GM23248 (cell line): ENCODE measurements at regions not wholly inside any gene's neighbourhood (a gene's known extent, or its start where the extent isn't known, plus 50 kb on each side); places are given as distances from the start of the nearest gene placed in this dataset.
"Not testable (repeated sequence)": the region's sequence is repeated elsewhere in the genome, so short reads cannot be mapped to it uniquely, and the experiment has no call there.

Source experiments
- DNase-seq: peaks from one replicate; pipeline ENCODE4 v3.0.0-alpha.2; 2015
- H2AFZ ChIP-seq: fragments of 200-600 bp; sonication (generic); 2 replicates; pipeline ENCODE4 v1.6.1; 2016; ENCODE audit warnings: antibody characterized with exemption
- H3F3A ChIP-seq: fragments of 200-600 bp; sonication (generic); 2 replicates; pipeline ENCODE4 v1.6.1; 2016; ENCODE audit warnings: mild to moderate bottlenecking, antibody characterized with exemption, mixed run types; ENCODE audit not compliant: insufficient read depth
- H3K27ac ChIP-seq: fragments of 200-600 bp; sonication (generic); 2 replicates; pipeline ENCODE4 v1.5.1; 2016; ENCODE audit warnings: mild to moderate bottlenecking
- H3K27me3 ChIP-seq: fragments of 200-600 bp; sonication (generic); replicated peaks from 2 replicates; pipeline ENCODE4 v1.6.1; 2016; ENCODE audit warnings: mild to moderate bottlenecking; ENCODE audit not compliant: insufficient read depth
- H3K36me3 ChIP-seq: fragments of 200-600 bp; sonication (generic); 2 replicates; pipeline ENCODE4 v1.6.1; 2016; ENCODE audit warnings: low read depth, mild to moderate bottlenecking
- H3K4me1 ChIP-seq: fragments of 200-600 bp; sonication (generic); 2 replicates; pipeline ENCODE4 v1.6.1; 2016; ENCODE audit warnings: mild to moderate bottlenecking; ENCODE audit not compliant: insufficient read depth
- H3K4me2 ChIP-seq: fragments of 200-600 bp; sonication (generic); one replicate; pipeline ENCODE4 v1.6.1; 2016; ENCODE audit warnings: mild to moderate bottlenecking; ENCODE audit not compliant: unreplicated experiment
- H3K4me3 ChIP-seq: fragments of 200-600 bp; sonication (generic); 2 replicates; pipeline ENCODE4 v1.5.1; 2016; ENCODE audit warnings: mild to moderate bottlenecking
- H3K79me2 ChIP-seq: fragments of 200-600 bp; sonication (generic); 2 replicates; pipeline ENCODE4 v1.6.1; 2016; ENCODE audit warnings: mild to moderate bottlenecking; ENCODE audit not compliant: insufficient read depth
- H3K9ac ChIP-seq: fragments of 200-600 bp; sonication (generic); 2 replicates; pipeline ENCODE4 v1.6.1; 2016; ENCODE audit warnings: mild to moderate bottlenecking
- H3K9me2 ChIP-seq: fragments of 200-600 bp; sonication (generic); 2 replicates; pipeline ENCODE4 v1.6.1; 2016; ENCODE audit warnings: mixed run types, mild to moderate bottlenecking, moderate library complexity; ENCODE audit not compliant: insufficient read depth
- H3K9me3 ChIP-seq: fragments of 200-600 bp; sonication (generic); one replicate; pipeline ENCODE4 v1.6.1; 2017; ENCODE audit warnings: low read depth
- H4K20me1 ChIP-seq: fragments of 200-600 bp; sonication (generic); 2 replicates; pipeline ENCODE4 v1.6.0; 2016; ENCODE audit not compliant: insufficient read depth
- EZH2 ChIP-seq: fragments of 200-600 bp; sonication (generic); IDR thresholded peaks from 2 replicates; pipeline ENCODE4 v1.6.1; 2018; ENCODE audit warnings: antibody characterized with exemption, mild to moderate bottlenecking; ENCODE audit not compliant: insufficient read depth, poor library complexity, severe bottlenecking
- EZH2phosphoT487 ChIP-seq: fragments of 200-600 bp; sonication (generic); IDR thresholded peaks from 2 replicates; pipeline ENCODE4 v1.6.1; 2018; ENCODE audit warnings: antibody characterized with exemption, moderate library complexity, mild to moderate bottlenecking, low read depth; ENCODE audit not compliant: insufficient read depth
- WGBS, 2 experiments: methylation state at CpG; one replicate each; pipeline ENCODE4 v1.1.6; 2015 to 2017; ENCODE audit warnings: low lambda C conversion rate in 2 of 2, low coverage in 1 of 2; ENCODE audit errors: missing lambda C conversion rate in 2 of 2; 5-methylcytosine and 5-hydroxymethylcytosine counted together
- in situ Hi-C: fragments of 300-500 bp; cut with MboI; formaldehyde crosslinking; loops from 2 replicates; pipeline ENCODE4 v1.15.0; 2020

GRCh38 chr5:110872200-110872599 lies 133.4 kb downstream of the SLC25A46 start:
- Histone ChIP-seq H2AFZ (no peak overlapping the region), H3K36me3 (no peaks in the 10 kb centered on the region), H3K27me3 (peaks cover 41% of the 10 kb centered on the region), H3K79me2 (no peaks in the 10 kb centered on the region), H3K4me3 (no peak overlapping the region), H3K4me2 (no peak overlapping the region), H3K9me3 (no peaks in the 10 kb centered on the region), H3K9me2 (no peaks in the 10 kb centered on the region), H4K20me1 (no peaks in the 10 kb centered on the region), H3K9ac (no peak overlapping the region), H3K27ac (no peak overlapping the region), H3K4me1 (no peaks in the 10 kb centered on the region), H3F3A (no peaks in the 10 kb centered on the region)
- TF ChIP-seq EZH2phosphoT487 (no peak), EZH2 (no peak)
- 58 to 68% methylated on average over 15 of the region's 15 CpGs for WGBS, 2 experiments
- in situ Hi-C loops = no loop called here
- no peak for DNase-seq

DNA sequence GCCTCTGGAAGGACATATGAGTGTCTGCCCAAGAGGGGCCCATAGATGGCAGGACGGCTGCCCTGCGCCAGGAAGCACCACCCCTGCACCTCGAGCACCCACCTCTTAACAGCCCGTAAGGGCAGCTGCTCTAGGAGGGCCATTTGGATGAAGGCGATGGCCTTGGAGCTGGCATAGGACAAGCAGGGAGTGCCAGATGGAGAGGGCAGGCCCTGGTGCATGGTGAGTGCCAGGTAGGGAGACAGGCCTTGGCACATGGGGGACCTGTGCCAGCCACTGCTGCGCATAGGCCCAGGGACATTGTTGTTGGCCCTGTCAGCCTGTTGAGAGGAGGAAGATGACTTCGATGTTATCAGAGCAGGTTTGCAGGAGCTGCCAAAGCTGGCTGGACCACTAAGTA lies 134.2 kb downstream of the SLC25A46 start:
- no peak overlapping the region for H3K9ac ChIP-seq
- no peaks in the 10 kb centered on the region for H4K20me1 ChIP-seq
- in situ Hi-C loops = no loop called here
- no peaks in the 10 kb centered on the region for H3K9me3 ChIP-seq
- no peak overlapping the region for H3K4me2 ChIP-seq
- no peak for TF ChIP-seq EZH2
- TF ChIP-seq EZH2phosphoT487 = no peak
- peaks cover 41% of the 10 kb centered on the region for H3K27me3 ChIP-seq
- H3K79me2 ChIP-seq = no peaks in the 10 kb centered on the region
- H3K4me3 ChIP-seq = no peak overlapping the region
- 44 to 69% methylated on average over 7 of the region's 7 CpGs for WGBS, 2 experiments
- H3K4me1 ChIP-seq = no peaks in the 10 kb centered on the region
- H2AFZ ChIP-seq = no peak overlapping the region
- DNase-seq = no peak
- no peak overlapping the region for H3K27ac ChIP-seq
- H3F3A ChIP-seq = no peaks in the 10 kb centered on the region
- H3K36me3 ChIP-seq = no peaks in the 10 kb centered on the region
- H3K9me2 ChIP-seq = no peaks in the 10 kb centered on the region

GRCh38 chr5:110873773-110874437 lies 135.1 kb downstream of the SLC25A46 start:
- Histone ChIP-seq H3K9ac (no peak overlapping the region), H3F3A (no peaks in the 10 kb centered on the region), H3K4me1 (no peaks in the 10 kb centered on the region), H3K4me2 (no peak overlapping the region), H4K20me1 (no peaks in the 10 kb centered on the region), H3K27ac (no peak overlapping the region), H3K36me3 (no peaks in the 10 kb centered on the region), H3K4me3 (no peak overlapping the region), H2AFZ (no peak overlapping the region), H3K27me3 (peaks cover 32% of the 10 kb centered on the region), H3K79me2 (no peaks in the 10 kb centered on the region), H3K9me3 (no peaks in the 10 kb centered on the region), H3K9me2 (no peaks in the 10 kb centered on the region)
- 4% methylated on average over 3 of the region's 3 CpGs for WGBS, 2 experiments
- DNase-seq = no peak
- TF ChIP-seq EZH2phosphoT487 = no peak
- no peak for TF ChIP-seq EZH2
- in situ Hi-C loops = no loop called here

DNA sequence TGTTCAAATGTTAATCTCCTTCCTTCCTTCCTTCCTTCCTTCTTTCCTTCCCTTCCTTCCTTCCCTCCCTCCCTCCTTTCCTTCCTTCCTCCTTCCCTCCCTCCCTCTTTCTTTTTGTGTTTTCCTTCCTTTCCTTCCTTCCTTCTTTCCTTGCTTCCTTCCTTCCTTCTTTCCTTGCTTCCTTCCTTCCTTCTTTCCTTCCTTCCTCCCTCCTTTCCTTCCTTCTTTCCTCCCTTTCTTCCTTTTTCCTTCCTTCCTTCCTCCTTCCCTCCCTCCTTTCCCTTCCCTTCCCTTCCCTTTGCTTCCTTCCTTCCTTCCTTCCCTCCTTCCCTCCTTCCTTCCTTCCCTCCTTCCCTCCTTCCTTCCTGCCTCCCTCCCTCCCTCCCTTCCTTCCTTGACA lies 136.3 kb downstream of the SLC25A46 start:
- DNase-seq, H3K4me2 ChIP-seq, H3K4me3 ChIP-seq, H3K79me2 ChIP-seq, H3F3A ChIP-seq, H3K36me3 ChIP-seq, H4K20me1 ChIP-seq, in situ Hi-C loops, H3K9me3 ChIP-seq, H3K9me2 ChIP-seq, H3K4me1 ChIP-seq, H3K9ac ChIP-seq, H3K27ac ChIP-seq, H2AFZ ChIP-seq: not testable (repeated sequence)
- peaks cover 23% of the 10 kb centered on the region for H3K27me3 ChIP-seq

DNA sequence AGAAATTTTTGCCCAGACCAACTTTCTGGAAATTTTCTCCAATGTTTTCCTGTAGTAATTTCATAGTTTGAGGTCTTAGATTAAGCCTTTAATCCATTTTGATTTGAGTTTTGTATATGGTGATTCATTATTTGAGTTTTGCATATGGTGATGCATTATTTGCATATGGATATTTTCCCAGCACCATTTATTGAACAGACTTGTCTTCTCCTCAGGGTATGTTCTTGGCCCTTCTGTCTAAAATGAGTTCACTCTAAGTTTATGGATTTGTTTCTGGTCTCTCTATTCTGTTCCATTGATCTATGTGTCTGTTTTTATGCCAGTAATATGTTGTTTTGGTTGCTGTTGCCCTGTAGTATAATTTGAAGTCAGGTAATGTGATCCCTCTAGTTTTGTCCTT lies 139.3 kb downstream of the SLC25A46 start:
- Histone ChIP-seq H3K4me1 (peaks cover 6% of the 10 kb centered on the region; the same call in 1 of the 2 replicates), H3K4me2 (no peak overlapping the region), H3K27ac (no peak overlapping the region), H3K79me2 (no peaks in the 10 kb centered on the region), H3F3A (no peaks in the 10 kb centered on the region), H2AFZ (no peak overlapping the region), H3K4me3 (no peak overlapping the region), H3K9me2 (no peaks in the 10 kb centered on the region), H3K36me3 (no peaks in the 10 kb centered on the region), H3K27me3 (0 out of 2 replicates have a peak, but pooled peaks cover 8% of the 10 kb centered on the region), H3K9me3 (no peaks in the 10 kb centered on the region), H3K9ac (no peak overlapping the region), H4K20me1 (no peaks in the 10 kb centered on the region)
- TF ChIP-seq EZH2phosphoT487 (no peak), EZH2 (no peak)
- no peak for DNase-seq
- in situ Hi-C loops = no loop called here
